Calu3 (cell line): ENCODE measurements at regions not wholly inside any gene's neighbourhood (a gene's known extent, or its start where the extent isn't known, plus 50 kb on each side); places are given as distances from the start of the nearest gene placed in this dataset.

Source experiments
- BruUV-seq: library from RNA; stranded (reverse); fragments of 400-500 nt; replicated peaks from 2 replicates; lab custom pipeline; 2021; lab: Mats Ljungman, UMichigan
- CTCF ChIA-PET: fragments of 300-600 bp; sonication (Branson Sonifier 250); formaldehyde crosslinking; loops from one replicate; lab custom pipeline; 2022; ENCODE audit warnings: antibody characterized with exemption; lab: Charles Lee
- DNase-seq: peaks from one replicate; pipeline ENCODE4 v3.0.0; 2022
- H3K27ac Mint-ChIP-seq: one replicate; pipeline ENCODE4 v1.8.0; 2022; ENCODE audit warnings: mixed read lengths; ENCODE audit not compliant: unreplicated experiment
- H3K27me3 Mint-ChIP-seq: one replicate; pipeline ENCODE4 v1.8.0; 2022; ENCODE audit warnings: mixed read lengths; ENCODE audit not compliant: unreplicated experiment
- H3K36me3 Mint-ChIP-seq: one replicate; pipeline ENCODE4 v1.8.0; 2022; ENCODE audit warnings: mild to moderate bottlenecking, moderate library complexity, mixed read lengths; ENCODE audit not compliant: insufficient read depth, unreplicated experiment
- H3K4me1 Mint-ChIP-seq: one replicate; pipeline ENCODE4 v1.8.0; 2022; ENCODE audit warnings: mild to moderate bottlenecking, low read depth, mixed read lengths; ENCODE audit not compliant: unreplicated experiment
- H3K4me3 Mint-ChIP-seq: one replicate; pipeline ENCODE4 v1.8.0; 2022; ENCODE audit warnings: mild to moderate bottlenecking, low read depth, moderate library complexity, mixed read lengths; ENCODE audit not compliant: unreplicated experiment
- H3K9me3 Mint-ChIP-seq: one replicate; pipeline ENCODE4 v1.8.0; 2022; ENCODE audit warnings: low read depth, mixed read lengths; ENCODE audit not compliant: unreplicated experiment
- CTCF ChIP-seq: fragments of 200-600 bp; IDR thresholded peaks from one replicate; pipeline ENCODE4 v1.8.0; 2022; ENCODE audit warnings: antibody characterized with exemption; ENCODE audit not compliant: unreplicated experiment
- intact Hi-C: fragments of 100-400 bp; cut with micrococcal nuclease; formaldehyde crosslinking; loops from one replicate; pipeline ENCODE4 v1.10.0; 2022; ENCODE audit not compliant: unreplicated experiment

GRCh38 chr14:104253223-104253822 lies 114.9 kb downstream of the KIF26A start:
- CTCF ChIA-PET, result no interaction called here
- no peaks in the 10 kb centered on the region for H3K4me1 Mint-ChIP-seq
- H3K27me3 Mint-ChIP-seq, result peaks cover 60% of the 10 kb centered on the region
- H3K27ac Mint-ChIP-seq, result no peak overlapping the region
- H3K9me3 Mint-ChIP-seq, result no peaks in the 10 kb centered on the region
- intact Hi-C loops, result no loop called here
- H3K4me3 Mint-ChIP-seq, result no peak overlapping the region
- no peak for DNase-seq
- no TSS peak for BruUV-seq
- no peaks in the 10 kb centered on the region for H3K36me3 Mint-ChIP-seq
- no peak for TF ChIP-seq CTCF

- Mint-ChIP-seq H3K4me1 (no peaks in the 10 kb centered on the region), H3K9me3 (no peaks in the 10 kb centered on the region), H3K36me3 (no peaks in the 10 kb centered on the region), H3K27ac (no peak overlapping the region), H3K4me3 (no peak overlapping the region), H3K27me3 (peaks cover 66% of the 10 kb centered on the region)
- DNase-seq, result no peak
- no TSS peak for BruUV-seq
- CTCF ChIA-PET, result no interaction called here
- no peak for TF ChIP-seq CTCF
- intact Hi-C loops, result no loop called here
Measured at GRCh38 chr14:104253901-104254353, 115.5 kb downstream of the KIF26A start.

- H3K9me3 Mint-ChIP-seq, result no peaks in the 10 kb centered on the region
- H3K4me1 Mint-ChIP-seq, result no peaks in the 10 kb centered on the region
- H3K27ac Mint-ChIP-seq, result no peak overlapping the region
- no peak for TF ChIP-seq CTCF
- intact Hi-C loops, result no loop called here
- DNase-seq, result no peak
- CTCF ChIA-PET, result interaction anchor here (0.5 kb wide), 1 partner anchor 12 kb away, joined by 4 read pairs; no protein-coding TSS in a partner anchor
- H3K4me3 Mint-ChIP-seq, result no peak overlapping the region
- BruUV-seq, result no TSS peak
- H3K27me3 Mint-ChIP-seq, result peaks cover 75% of the 10 kb centered on the region
- no peaks in the 10 kb centered on the region for H3K36me3 Mint-ChIP-seq
Measured at GRCh38 chr14:104254735-104255400, 116.5 kb downstream of the KIF26A start.

GRCh38 chr14:104256025-104256424 lies 117.6 kb downstream of the KIF26A start:
- Mint-ChIP-seq H3K27ac (no peak overlapping the region), H3K9me3 (no peaks in the 10 kb centered on the region), H3K4me1 (no peaks in the 10 kb centered on the region), H3K4me3 (no peak overlapping the region), H3K27me3 (peaks cover 87% of the 10 kb centered on the region), H3K36me3 (no peaks in the 10 kb centered on the region)
- CTCF ChIA-PET, result no interaction called here
- TF ChIP-seq CTCF, result no peak
- BruUV-seq, result no TSS peak
- intact Hi-C loops, result no loop called here
- no peak for DNase-seq
